Natural killer cell (primary cell): ENCODE measurements at regions not wholly inside any gene's neighbourhood (a gene's known extent, or its start where the extent isn't known, plus 50 kb on each side); places are given as distances from the start of the nearest gene placed in this dataset.
"Not testable (repeated sequence)": the region's sequence is repeated elsewhere in the genome, so short reads cannot be mapped to it uniquely, and the experiment has no call there.

Source experiments
- ATAC-seq, 3 donors: fragments of 150-1000 bp in 2 of 3; fragments of 200-7000 bp in 1 of 3; cut with Tn5 transposase; 1 replicate in 1 of 3; 2 replicates in 2 of 3; pipeline ENCODE4 v1.10.0; 2021; ENCODE audit warnings: mild to moderate bottlenecking in 2 of 3, moderate library complexity in 2 of 3
- DNase-seq, 2 donors: peaks; one replicate each; pipeline versions ENCODE4 v3.0.0 to v3.0.0-alpha.2; 2013 to 2021; ENCODE audit warnings: mixed read lengths in 1 of 2
- H3K27ac ChIP-seq: one replicate; pipeline ENCODE4 v1.5.1; 2013; ENCODE audit warnings: mild to moderate bottlenecking, low read length
- H3K27me3 ChIP-seq: one replicate; pipeline ENCODE4 v1.6.1; 2013; ENCODE audit warnings: low read length; ENCODE audit not compliant: control insufficient read depth, insufficient read depth
- H3K36me3 ChIP-seq: one replicate; pipeline ENCODE4 v1.6.1; 2013; ENCODE audit warnings: low read length; ENCODE audit not compliant: control insufficient read depth, insufficient read depth
- H3K4me1 ChIP-seq: one replicate; pipeline ENCODE4 v1.6.1; 2013; ENCODE audit warnings: low read length; ENCODE audit not compliant: control insufficient read depth, insufficient read depth
- H3K4me3 ChIP-seq: one replicate; pipeline ENCODE4 v1.5.1; 2013; ENCODE audit warnings: low read length
- H3K9me3 ChIP-seq: one replicate; pipeline ENCODE4 v1.6.1; 2013; ENCODE audit warnings: low read length; ENCODE audit not compliant: control insufficient read depth, insufficient read depth
- H3K27ac Mint-ChIP-seq, 2 donors: one replicate each; pipeline ENCODE4 v1.8.0; 2022; ENCODE audit warnings: mild to moderate bottlenecking in 2 of 2, mixed read lengths in 2 of 2, moderate library complexity in 1 of 2
- H3K27me3 Mint-ChIP-seq, 2 donors: one replicate each; pipeline ENCODE4 v1.8.0; 2022; ENCODE audit warnings: low read depth in 2 of 2, mixed read lengths in 2 of 2
- H3K36me3 Mint-ChIP-seq: one replicate; pipeline ENCODE4 v1.8.0; 2022; ENCODE audit warnings: mixed read lengths
- H3K4me1 Mint-ChIP-seq, 2 donors: one replicate each; pipeline ENCODE4 v1.8.0; 2022; ENCODE audit warnings: mixed read lengths in 2 of 2
- H3K4me3 Mint-ChIP-seq: one replicate; pipeline ENCODE4 v1.8.0; 2022; ENCODE audit warnings: mild to moderate bottlenecking, moderate library complexity, mixed read lengths
- H3K9me3 Mint-ChIP-seq, 2 donors: one replicate each; pipeline ENCODE4 v1.8.0; 2022; ENCODE audit warnings: mixed read lengths in 2 of 2
- WGBS: methylation state at CpG from one replicate; pipeline ENCODE4 v1.1.7; 2013; ENCODE audit warnings: missing lambda C conversion rate; ENCODE audit not compliant: insufficient coverage; 5-methylcytosine and 5-hydroxymethylcytosine counted together
- intact Hi-C: fragments of 100-400 bp; cut with micrococcal nuclease; formaldehyde crosslinking; loops from one replicate; pipeline ENCODE4 v1.14.2; 2022
- TF ChIP-seq, protein P1 (sequence below): fragments of 200-600 bp; IDR thresholded peaks from one replicate; pipeline ENCODE4 v1.8.0; 2022; ENCODE audit warnings: antibody characterized with exemption

DNA sequence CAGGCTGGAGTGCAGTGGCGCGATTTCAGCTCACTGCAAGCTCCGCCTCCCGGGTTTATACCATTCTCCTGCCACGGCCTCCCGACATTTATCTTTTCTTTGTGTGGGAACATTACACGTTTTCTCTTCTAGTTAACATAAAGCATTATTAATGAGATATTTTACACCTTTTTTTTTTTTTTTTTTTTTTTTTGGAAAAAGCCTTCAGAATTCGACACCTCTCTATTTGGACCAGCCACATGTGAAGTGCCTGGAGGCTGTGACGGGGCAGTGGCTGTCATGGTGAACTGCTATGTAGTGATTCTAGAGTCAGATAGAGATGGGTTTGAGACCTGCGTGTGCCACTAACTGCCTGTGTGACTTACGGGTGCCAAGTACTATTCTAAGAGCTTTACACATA is 64.3 kb downstream of the SMIM38 start:
- H3K9me3 Mint-ChIP-seq = peaks cover 0 to 2% of the 10 kb centered on the region in 2 donors
- no peak for DNase-seq
- Histone ChIP-seq H3K9me3 (no peaks in the 10 kb centered on the region), H3K4me1 (no peaks in the 10 kb centered on the region), H3K36me3 (no peaks in the 10 kb centered on the region), H3K27me3 (no peaks in the 10 kb centered on the region), H3K27ac (no peak overlapping the region), H3K4me3 (no peak overlapping the region)
- WGBS = 87% methylated on average over 7 of the region's 11 CpGs
- no peak overlapping the region for H3K27ac Mint-ChIP-seq
- intact Hi-C loops = no loop called here
- TF ChIP-seq, protein P1, sequence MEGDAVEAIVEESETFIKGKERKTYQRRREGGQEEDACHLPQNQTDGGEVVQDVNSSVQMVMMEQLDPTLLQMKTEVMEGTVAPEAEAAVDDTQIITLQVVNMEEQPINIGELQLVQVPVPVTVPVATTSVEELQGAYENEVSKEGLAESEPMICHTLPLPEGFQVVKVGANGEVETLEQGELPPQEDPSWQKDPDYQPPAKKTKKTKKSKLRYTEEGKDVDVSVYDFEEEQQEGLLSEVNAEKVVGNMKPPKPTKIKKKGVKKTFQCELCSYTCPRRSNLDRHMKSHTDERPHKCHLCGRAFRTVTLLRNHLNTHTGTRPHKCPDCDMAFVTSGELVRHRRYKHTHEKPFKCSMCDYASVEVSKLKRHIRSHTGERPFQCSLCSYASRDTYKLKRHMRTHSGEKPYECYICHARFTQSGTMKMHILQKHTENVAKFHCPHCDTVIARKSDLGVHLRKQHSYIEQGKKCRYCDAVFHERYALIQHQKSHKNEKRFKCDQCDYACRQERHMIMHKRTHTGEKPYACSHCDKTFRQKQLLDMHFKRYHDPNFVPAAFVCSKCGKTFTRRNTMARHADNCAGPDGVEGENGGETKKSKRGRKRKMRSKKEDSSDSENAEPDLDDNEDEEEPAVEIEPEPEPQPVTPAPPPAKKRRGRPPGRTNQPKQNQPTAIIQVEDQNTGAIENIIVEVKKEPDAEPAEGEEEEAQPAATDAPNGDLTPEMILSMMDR = no peak
- H3K4me1 Mint-ChIP-seq = no peaks in the 10 kb centered on the region
- ATAC-seq = peak in 1 of 3 donors; percentile 37
- H3K36me3 Mint-ChIP-seq = no peaks in the 10 kb centered on the region
- no peak overlapping the region for H3K4me3 Mint-ChIP-seq
- H3K27me3 Mint-ChIP-seq = peaks cover 6 to 13% of the 10 kb centered on the region in 2 donors

DNA sequence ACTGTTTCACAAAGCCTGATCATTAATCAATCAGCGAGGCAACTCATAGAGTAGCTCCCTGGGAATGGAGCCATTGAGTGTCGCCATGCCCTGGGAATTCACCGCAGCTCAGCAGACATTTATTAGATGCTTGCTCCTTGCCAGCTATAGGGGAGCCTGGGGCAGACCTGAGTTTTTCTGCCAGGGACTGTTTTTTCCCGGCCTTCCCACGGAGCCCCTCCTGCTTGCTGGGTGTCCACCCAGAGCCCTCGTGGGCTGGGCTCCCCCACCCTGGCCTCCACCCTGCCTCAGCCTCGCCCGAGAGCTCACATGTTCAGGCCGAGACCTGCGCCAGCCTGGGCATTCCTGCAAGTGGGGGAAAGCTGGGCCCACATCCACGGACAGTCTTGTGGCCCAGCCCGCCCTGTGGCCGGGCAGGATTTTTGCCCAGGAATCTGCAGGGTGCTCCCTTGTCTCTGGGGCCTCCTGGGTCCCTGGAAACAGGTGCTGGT is 64.9 kb downstream of the SMIM38 start:
- H3K4me1 ChIP-seq = no peaks in the 10 kb centered on the region
- H3K27me3 ChIP-seq = no peaks in the 10 kb centered on the region
- H3K9me3 ChIP-seq = no peaks in the 10 kb centered on the region
- Mint-ChIP-seq H3K27ac (no peak overlapping the region), H3K4me1 (no peaks in the 10 kb centered on the region), H3K9me3 (no peaks in the 10 kb centered on the region), H3K27me3 (peaks cover 8 to 18% of the 10 kb centered on the region in 2 donors), H3K36me3 (no peaks in the 10 kb centered on the region), H3K4me3 (no peak overlapping the region)
- 90% methylated on average over 13 of the region's 13 CpGs for WGBS
- H3K27ac ChIP-seq = no peak overlapping the region
- DNase-seq = no peak
- TF ChIP-seq, protein P1 = no peak
- no peaks in the 10 kb centered on the region for H3K36me3 ChIP-seq
- intact Hi-C loops = no loop called here
- no peak for ATAC-seq
- no peak overlapping the region for H3K4me3 ChIP-seq

DNA sequence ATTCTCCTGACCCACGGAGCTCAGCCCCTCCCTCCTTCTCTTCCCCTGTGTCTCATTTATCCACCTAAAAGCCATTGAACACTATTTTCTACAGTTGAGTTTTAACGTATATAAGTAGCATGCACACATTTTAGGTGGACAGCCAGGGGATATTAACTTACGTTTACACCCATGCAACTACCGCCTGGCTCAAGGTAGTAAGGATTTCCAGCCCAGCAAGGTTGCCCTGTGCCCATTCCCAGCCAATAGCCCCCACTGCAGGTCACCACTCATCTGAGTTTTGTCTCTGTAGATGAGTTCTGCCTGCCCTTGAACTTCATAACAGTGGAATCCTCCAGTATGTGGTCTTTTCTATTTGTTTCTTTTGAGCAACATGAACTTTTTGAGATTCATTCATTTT is 65.4 kb downstream of the SMIM38 start:
- ATAC-seq (no peak), DNase-seq (no peak)
- H3K4me3 Mint-ChIP-seq = no peak overlapping the region
- no peaks in the 10 kb centered on the region for H3K36me3 ChIP-seq
- no peak overlapping the region for H3K27ac Mint-ChIP-seq
- peaks cover 9 to 22% of the 10 kb centered on the region in 2 donors for H3K27me3 Mint-ChIP-seq
- 86% methylated on average over 4 of the region's 4 CpGs for WGBS
- TF ChIP-seq, protein P1 = no peak
- peaks cover 0 to 1% of the 10 kb centered on the region in 2 donors for H3K9me3 Mint-ChIP-seq
- no peaks in the 10 kb centered on the region for H3K4me1 ChIP-seq
- H3K4me3 ChIP-seq = no peak overlapping the region
- H3K27ac ChIP-seq = no peak overlapping the region
- H3K36me3 Mint-ChIP-seq = no peaks in the 10 kb centered on the region
- no peaks in the 10 kb centered on the region for H3K4me1 Mint-ChIP-seq
- intact Hi-C loops = no loop called here
- H3K27me3 ChIP-seq = no peaks in the 10 kb centered on the region
- H3K9me3 ChIP-seq = no peaks in the 10 kb centered on the region

DNA sequence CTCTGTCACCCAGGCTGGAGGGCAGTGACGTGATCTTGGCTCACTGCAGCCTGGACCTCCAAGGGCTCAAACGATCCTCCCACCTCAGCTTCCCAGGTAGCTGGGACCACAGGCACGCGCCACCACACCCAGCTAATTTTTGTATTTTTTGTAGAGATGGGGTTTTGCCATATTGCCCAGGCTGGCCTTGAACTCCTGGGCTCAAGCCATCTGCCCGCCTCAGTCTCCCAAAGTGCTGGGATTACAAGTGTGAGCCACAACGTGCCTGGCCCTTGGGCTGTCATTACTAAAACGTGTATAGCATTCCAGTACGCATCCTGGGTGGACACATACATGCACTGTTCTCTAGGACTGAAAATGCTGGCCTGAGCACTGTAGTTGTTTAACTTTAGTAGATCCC is 65.9 kb downstream of the SMIM38 start:
- H3K36me3 Mint-ChIP-seq, DNase-seq, H3K4me3 ChIP-seq, H3K27ac ChIP-seq, H3K9me3 ChIP-seq, ATAC-seq, H3K4me1 Mint-ChIP-seq, H3K4me3 Mint-ChIP-seq, H3K27ac Mint-ChIP-seq, H3K4me1 ChIP-seq, intact Hi-C loops, H3K9me3 Mint-ChIP-seq, H3K36me3 ChIP-seq, H3K27me3 ChIP-seq: not testable (repeated sequence)
- peaks cover 14 to 28% of the 10 kb centered on the region in 2 donors for H3K27me3 Mint-ChIP-seq
- WGBS = 85% methylated on average over 8 of the region's 8 CpGs
